Activated naive CD8-positive, alpha-beta T cell treated with anti-CD3 and anti-CD28 coated beads for 36 hours (primary cell): ENCODE measurements at regions not wholly inside any gene's neighbourhood (a gene's known extent, or its start where the extent isn't known, plus 50 kb on each side); places are given as distances from the start of the nearest gene placed in this dataset.

Experiments used
- DNase-seq: peaks from one replicate; pipeline ENCODE4 v3.0.0; 2021
- H3K27ac Mint-ChIP-seq: one replicate; pipeline ENCODE4 v1.8.0; 2022; ENCODE audit warnings: mild to moderate bottlenecking, moderate library complexity, mixed read lengths
- H3K27me3 Mint-ChIP-seq: one replicate; pipeline ENCODE4 v1.8.0; 2022; ENCODE audit warnings: mild to moderate bottlenecking, mixed read lengths
- H3K36me3 Mint-ChIP-seq: one replicate; pipeline ENCODE4 v1.8.0; 2021; ENCODE audit warnings: mild to moderate bottlenecking, mixed read lengths
- H3K4me1 Mint-ChIP-seq: one replicate; pipeline ENCODE4 v1.8.0; 2021; ENCODE audit warnings: mixed read lengths
- H3K4me3 Mint-ChIP-seq: one replicate; pipeline ENCODE4 v1.8.0; 2022; ENCODE audit warnings: mild to moderate bottlenecking, moderate library complexity, mixed read lengths
- H3K9me3 Mint-ChIP-seq: one replicate; pipeline ENCODE4 v1.8.0; 2022; ENCODE audit warnings: mixed read lengths

DNA sequence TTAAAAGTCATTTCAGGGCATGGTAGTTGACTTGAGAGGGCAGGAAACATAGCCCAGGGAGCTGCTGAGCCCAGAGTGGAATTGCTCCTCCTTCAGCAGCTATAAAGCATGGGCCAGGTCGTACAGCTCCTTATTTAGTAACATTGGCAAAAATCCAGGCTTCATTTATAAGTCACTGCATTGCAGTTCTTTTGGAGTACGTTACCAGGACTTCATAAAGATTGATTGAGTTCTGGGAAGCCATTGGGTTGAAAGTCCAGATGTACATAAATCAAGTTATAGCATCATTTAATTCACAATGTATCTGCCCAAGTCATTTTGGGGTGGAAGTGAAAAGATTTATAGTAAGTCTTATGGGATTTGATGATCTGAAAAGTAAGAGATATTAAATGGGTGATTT is 53.0 kb upstream of the ANKEF1 start:
- Mint-ChIP-seq H3K4me3 (no peak overlapping the region), H3K9me3 (no peaks in the 10 kb centered on the region), H3K27ac (no peak overlapping the region), H3K27me3 (no peaks in the 10 kb centered on the region), H3K4me1 (peaks cover 2% of the 10 kb centered on the region), H3K36me3 (no peaks in the 10 kb centered on the region)
- no peak for DNase-seq

DNA sequence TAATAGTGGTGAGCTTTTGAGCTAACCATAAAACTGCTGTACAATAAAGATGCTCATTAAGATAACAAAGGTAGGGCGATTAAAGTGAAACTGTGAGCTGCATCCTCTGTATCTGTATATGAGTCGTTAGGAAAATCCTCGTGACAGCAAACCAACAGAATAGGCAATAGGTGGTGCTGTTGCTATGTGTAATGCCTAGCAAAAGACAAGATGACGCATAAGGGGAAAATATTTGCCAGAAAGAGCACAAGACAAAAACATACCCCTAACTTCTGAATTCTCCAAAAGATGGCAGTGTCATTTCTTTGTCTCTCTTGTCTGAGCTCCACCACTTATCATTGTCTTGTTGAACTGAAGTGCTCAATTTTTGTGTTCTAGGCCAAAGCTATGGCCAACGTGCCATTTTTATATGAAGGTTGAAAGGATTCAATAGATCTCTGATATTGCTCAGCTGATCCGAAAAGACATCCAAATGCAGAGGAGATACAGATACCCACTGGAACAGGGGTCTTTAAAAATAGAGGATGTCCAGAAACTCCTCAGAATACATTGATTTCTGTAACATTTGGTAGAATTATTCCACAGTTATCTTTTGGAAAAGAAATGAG is 56.3 kb upstream of the ANKEF1 start:
- Mint-ChIP-seq H3K9me3 (no peaks in the 10 kb centered on the region), H3K4me1 (peaks cover 2% of the 10 kb centered on the region), H3K27me3 (no peaks in the 10 kb centered on the region), H3K36me3 (no peaks in the 10 kb centered on the region), H3K27ac (no peak overlapping the region), H3K4me3 (no peak overlapping the region)
- peak; percentile 4 for DNase-seq

DNA sequence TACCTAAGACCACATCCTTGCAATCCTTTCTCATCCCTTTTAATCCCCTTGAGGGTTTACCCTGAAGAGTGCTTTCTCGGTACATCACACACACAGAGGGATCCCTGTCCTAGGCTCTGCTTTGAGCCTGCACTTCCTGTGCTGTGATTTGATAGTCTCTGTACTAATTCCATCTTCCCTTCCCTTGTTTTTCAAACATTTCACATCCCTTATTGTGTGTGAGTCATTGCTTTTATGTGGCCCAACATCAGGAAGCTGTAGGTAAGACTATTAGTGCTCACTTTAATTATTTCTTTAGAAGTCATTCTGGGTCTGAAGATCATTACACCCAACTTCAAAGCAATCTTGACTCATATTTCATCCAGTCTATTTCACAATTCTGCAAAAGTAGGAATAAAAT is 57.2 kb upstream of the ANKEF1 start:
- no peak overlapping the region for H3K27ac Mint-ChIP-seq
- no peaks in the 10 kb centered on the region for H3K9me3 Mint-ChIP-seq
- H3K4me1 Mint-ChIP-seq = peaks cover 2% of the 10 kb centered on the region
- no peaks in the 10 kb centered on the region for H3K36me3 Mint-ChIP-seq
- no peak overlapping the region for H3K4me3 Mint-ChIP-seq
- H3K27me3 Mint-ChIP-seq = peaks cover 2% of the 10 kb centered on the region
- DNase-seq = no peak

DNA sequence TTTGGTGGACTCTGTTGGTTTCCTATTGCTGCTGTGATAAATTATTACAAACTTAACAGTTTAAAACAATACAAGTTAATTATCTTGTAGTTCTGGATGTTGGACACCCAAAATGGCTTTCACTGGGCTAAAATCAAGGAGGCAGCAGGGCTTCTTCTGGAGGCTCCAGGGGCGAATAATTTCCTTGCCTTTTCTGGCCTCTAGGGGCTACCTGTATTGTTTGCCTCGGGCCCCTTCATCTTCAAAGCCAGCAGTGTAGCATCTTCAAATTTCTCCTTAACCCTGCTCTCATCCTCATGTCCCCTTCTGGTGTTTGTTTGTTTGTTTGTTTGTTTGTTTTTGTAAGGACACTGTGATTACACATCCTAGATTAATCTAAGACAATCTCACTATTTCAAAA is 60.5 kb upstream of the ANKEF1 start:
- Mint-ChIP-seq H3K4me1 (peaks cover 2% of the 10 kb centered on the region), H3K27ac (no peak overlapping the region), H3K36me3 (no peaks in the 10 kb centered on the region), H3K9me3 (no peaks in the 10 kb centered on the region), H3K4me3 (no peak overlapping the region), H3K27me3 (peaks cover 7% of the 10 kb centered on the region)
- no peak for DNase-seq

DNA sequence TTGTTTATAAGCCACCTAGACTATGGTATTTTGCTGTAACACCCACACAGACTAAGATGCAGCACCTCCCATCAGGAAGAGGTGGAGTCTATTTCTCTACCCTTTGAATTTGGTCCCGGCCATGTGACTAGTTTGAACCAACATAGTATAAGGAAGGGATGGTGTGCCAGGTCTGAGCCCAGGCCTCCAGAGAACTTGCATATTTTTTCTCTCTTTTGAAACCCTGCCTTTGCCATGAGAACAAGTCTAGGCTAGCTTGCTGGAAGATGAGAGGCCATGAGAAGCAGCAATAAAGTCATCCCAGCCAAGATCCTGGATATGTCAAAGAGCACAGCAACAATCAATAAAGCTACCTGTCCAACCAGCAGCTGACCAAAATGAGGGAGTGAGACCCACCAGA is 63.0 kb upstream of the ANKEF1 start:
- H3K27me3 Mint-ChIP-seq = peaks cover 7% of the 10 kb centered on the region
- H3K27ac Mint-ChIP-seq = no peak overlapping the region
- H3K9me3 Mint-ChIP-seq = no peaks in the 10 kb centered on the region
- no peak for DNase-seq
- no peak overlapping the region for H3K4me3 Mint-ChIP-seq
- H3K4me1 Mint-ChIP-seq = no peaks in the 10 kb centered on the region
- no peaks in the 10 kb centered on the region for H3K36me3 Mint-ChIP-seq

DNA sequence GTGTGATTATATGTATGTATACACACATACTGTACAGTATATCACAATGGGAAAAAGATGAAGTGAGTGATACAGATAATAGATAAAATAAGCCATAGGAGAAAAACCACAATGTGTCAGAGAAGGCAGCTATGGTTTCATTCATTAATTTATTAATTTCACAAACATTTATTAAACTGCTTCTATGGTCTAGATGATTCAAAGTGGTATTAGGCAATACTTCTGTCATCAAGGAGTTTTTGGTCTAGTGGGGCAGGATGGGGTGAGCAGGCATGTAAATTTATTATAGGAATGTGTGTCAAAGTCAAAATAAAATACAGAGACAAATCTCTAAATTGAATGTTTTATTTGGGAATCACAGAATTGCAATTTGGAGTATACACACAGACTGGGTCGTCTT is 65.2 kb upstream of the ANKEF1 start:
- H3K9me3 Mint-ChIP-seq = no peaks in the 10 kb centered on the region
- H3K27me3 Mint-ChIP-seq = peaks cover 11% of the 10 kb centered on the region
- H3K4me1 Mint-ChIP-seq = no peaks in the 10 kb centered on the region
- no peak overlapping the region for H3K27ac Mint-ChIP-seq
- DNase-seq = no peak
- no peak overlapping the region for H3K4me3 Mint-ChIP-seq
- H3K36me3 Mint-ChIP-seq = no peaks in the 10 kb centered on the region

DNA sequence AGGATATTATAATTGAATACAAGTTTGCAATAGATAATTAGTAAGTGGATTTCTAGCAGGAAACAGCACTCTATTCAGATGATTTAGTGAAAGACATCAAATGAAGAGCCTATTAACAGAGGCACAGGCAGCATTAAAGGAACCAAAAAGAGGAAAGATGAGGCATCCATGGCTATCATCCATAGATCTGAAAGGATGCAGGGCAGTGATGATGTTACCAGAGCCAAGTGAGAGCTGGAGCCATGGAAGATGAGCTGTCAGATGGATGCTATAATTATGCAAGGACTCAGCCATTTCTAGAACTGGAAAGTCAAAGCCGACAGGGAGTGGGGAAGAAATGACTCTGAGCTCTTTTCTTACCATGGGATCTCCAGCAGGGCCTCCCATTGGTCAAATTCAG is 66.8 kb upstream of the ANKEF1 start:
- no peaks in the 10 kb centered on the region for H3K4me1 Mint-ChIP-seq
- H3K27ac Mint-ChIP-seq = no peak overlapping the region
- peaks cover 15% of the 10 kb centered on the region for H3K27me3 Mint-ChIP-seq
- H3K9me3 Mint-ChIP-seq = no peaks in the 10 kb centered on the region
- H3K4me3 Mint-ChIP-seq = no peak overlapping the region
- H3K36me3 Mint-ChIP-seq = no peaks in the 10 kb centered on the region
- no peak for DNase-seq

DNA sequence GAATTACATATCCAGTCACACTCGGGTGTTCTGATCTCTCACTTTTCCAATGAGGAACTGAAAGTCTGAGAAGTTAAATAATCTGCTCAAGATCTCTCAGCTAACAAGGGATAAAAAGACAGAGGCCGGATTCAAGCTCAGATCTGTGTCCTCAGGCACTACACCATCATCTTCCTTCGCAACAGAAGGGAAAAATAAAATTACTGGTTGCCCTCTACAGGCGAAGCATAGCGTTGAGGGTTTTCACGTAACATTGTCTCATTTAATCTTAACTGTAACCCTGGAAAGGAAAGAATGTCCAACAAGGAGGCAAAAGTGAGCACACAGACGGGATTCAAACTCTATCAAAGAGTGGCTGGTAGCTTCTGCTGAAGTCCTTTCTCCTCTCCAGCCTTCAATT is 67.8 kb upstream of the ANKEF1 start:
- H3K4me1 Mint-ChIP-seq = no peaks in the 10 kb centered on the region
- no peaks in the 10 kb centered on the region for H3K9me3 Mint-ChIP-seq
- H3K27me3 Mint-ChIP-seq = peaks cover 12% of the 10 kb centered on the region
- no peaks in the 10 kb centered on the region for H3K36me3 Mint-ChIP-seq
- H3K27ac Mint-ChIP-seq = no peak overlapping the region
- no peak for DNase-seq
- no peak overlapping the region for H3K4me3 Mint-ChIP-seq

DNA sequence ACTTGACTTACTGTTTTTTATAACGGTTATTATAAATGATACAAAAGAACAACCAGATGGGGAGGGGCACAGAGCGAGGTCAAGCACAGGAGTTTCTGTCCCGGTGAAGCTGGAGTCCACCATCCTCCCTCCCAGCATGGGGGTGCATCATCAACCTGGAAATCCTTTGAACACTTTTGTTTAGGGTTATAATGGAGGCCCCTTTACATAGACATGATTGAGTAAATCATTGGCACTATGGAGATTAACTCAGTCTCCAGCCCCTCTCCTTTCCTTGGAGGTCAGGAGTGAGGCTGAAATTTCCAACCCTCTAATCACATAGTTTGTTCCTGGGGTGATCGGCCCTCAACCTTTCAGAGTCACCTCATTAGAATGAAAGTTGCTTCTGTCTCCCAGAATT is 71.8 kb upstream of the ANKEF1 start:
- Mint-ChIP-seq H3K27ac (no peak overlapping the region), H3K4me1 (no peaks in the 10 kb centered on the region), H3K9me3 (no peaks in the 10 kb centered on the region), H3K36me3 (no peaks in the 10 kb centered on the region), H3K27me3 (peaks cover 19% of the 10 kb centered on the region), H3K4me3 (no peak overlapping the region)
- no peak for DNase-seq

DNA sequence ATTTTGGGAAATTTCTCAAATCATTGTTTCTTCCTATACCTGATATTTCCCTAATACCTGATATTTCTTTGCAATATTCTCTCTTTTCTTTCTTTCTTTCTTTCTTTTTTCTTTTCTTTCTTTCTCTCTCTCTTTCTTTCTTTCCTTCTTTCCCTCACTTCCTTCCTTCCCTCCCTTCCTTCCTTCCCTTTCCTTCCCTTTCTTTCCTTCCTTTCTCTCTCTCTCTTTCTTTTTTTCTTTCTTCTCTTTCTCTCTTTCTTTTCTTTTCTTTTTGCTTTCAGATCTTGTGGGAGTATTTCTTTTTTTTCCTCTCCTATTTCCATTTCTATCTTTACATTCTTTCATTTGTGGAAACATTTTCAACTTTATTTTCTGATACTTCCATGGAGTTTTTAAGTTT is 76.1 kb upstream of the ANKEF1 start:
- Mint-ChIP-seq H3K27me3 (peaks cover 21% of the 10 kb centered on the region), H3K4me3 (no peak overlapping the region), H3K9me3 (peaks cover 1% of the 10 kb centered on the region), H3K27ac (no peak overlapping the region), H3K36me3 (no peaks in the 10 kb centered on the region), H3K4me1 (no peaks in the 10 kb centered on the region)
- no peak for DNase-seq

DNA sequence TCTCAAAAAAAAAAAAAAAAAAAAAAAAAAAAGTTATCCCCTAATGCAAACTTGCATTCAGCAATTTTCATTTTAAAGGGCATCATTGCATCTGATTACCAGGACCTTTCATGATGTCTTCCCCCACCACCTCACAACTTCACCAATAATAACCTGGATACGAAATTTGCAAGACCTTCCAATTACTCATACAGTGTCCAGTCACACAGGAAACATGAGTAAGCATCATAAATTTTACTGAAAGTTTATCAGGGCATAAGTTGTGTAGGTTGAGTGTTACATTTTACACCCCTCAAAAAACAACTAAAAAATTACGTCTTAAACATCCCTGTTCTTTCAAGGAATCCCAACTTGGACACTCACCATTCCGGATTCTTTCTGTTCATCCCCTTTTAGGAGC is 79.1 kb upstream of the ANKEF1 start:
- no peak overlapping the region for H3K4me3 Mint-ChIP-seq
- H3K27ac Mint-ChIP-seq = no peak overlapping the region
- H3K9me3 Mint-ChIP-seq = peaks cover 1% of the 10 kb centered on the region
- no peaks in the 10 kb centered on the region for H3K4me1 Mint-ChIP-seq
- peaks cover 20% of the 10 kb centered on the region for H3K27me3 Mint-ChIP-seq
- H3K36me3 Mint-ChIP-seq = no peaks in the 10 kb centered on the region
- no peak for DNase-seq

DNA sequence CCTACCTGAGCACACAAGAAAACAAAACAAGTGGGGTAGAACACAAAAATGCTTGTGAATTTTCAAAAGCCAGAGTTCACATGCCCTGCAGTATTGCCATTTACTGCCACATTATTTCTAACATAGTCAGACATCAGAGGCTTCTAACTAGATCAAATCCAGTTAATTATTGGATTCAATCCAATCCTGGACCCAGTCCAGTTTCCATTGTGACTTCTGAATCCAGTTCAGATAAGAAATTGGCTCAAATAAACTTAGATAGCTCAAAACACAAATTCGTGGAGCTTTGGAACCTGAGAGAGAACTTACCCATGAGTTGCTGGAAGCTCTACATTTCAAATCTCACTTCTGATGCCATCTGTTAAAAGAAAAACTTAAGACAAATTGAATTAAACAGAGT is 85.2 kb upstream of the ANKEF1 start:
- no peaks in the 10 kb centered on the region for H3K9me3 Mint-ChIP-seq
- no peak for DNase-seq
- peaks cover 8% of the 10 kb centered on the region for H3K27me3 Mint-ChIP-seq

DNA sequence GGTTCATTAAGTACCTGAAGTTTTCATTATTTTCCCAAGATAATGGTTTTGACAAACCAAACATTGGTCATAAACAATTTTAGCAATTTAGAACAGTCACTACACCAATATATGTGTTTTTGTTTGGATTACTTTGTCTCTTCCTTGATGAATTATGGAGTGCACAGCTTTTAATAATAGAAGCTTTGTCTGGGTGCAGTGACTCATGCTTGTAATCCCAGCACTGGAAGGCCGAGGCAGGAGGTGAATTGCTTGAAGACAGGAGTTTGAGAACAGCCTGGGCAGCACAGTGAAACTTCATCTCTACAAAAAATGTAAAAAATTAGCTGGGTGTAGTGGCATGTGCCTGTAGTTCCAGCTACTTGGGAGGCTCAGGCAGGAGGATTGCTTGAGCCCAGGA is 89.4 kb upstream of the ANKEF1 start:
- H3K36me3 Mint-ChIP-seq = no peaks in the 10 kb centered on the region
- H3K4me1 Mint-ChIP-seq = no peaks in the 10 kb centered on the region
- no peak overlapping the region for H3K4me3 Mint-ChIP-seq
- H3K27ac Mint-ChIP-seq = no peak overlapping the region
- DNase-seq = no peak
- no peaks in the 10 kb centered on the region for H3K9me3 Mint-ChIP-seq
- H3K27me3 Mint-ChIP-seq = peaks cover 4% of the 10 kb centered on the region

More for the DNA sequence above, 85.2 kb upstream of the ANKEF1 start:
- no peaks in the 10 kb centered on the region for H3K36me3 Mint-ChIP-seq
- no peaks in the 10 kb centered on the region for H3K4me1 Mint-ChIP-seq
- H3K27ac Mint-ChIP-seq = no peak overlapping the region
- H3K4me3 Mint-ChIP-seq = no peak overlapping the region

DNA sequence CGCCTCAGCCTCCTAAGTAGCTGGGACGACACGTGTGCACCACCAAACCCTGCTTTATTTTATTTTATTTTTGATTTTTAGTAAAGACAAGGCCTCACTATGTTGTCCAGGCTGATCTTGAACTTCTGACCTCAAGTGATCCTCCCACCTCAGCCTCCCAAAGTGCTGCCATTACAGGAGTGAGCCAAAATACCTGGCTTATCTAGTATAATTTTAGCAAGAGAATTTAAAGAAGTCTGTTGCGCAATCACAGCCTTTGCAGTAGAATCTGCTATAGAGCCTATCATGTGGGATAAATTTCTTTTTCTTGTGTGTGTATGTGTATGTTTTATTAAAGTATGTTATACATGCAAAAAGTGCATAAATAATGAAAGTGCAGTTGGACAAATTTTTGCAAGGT is 92.1 kb upstream of the ANKEF1 start:
- peaks cover 2% of the 10 kb centered on the region for H3K27me3 Mint-ChIP-seq
- no peak overlapping the region for H3K4me3 Mint-ChIP-seq
- H3K9me3 Mint-ChIP-seq = no peaks in the 10 kb centered on the region
- no peaks in the 10 kb centered on the region for H3K4me1 Mint-ChIP-seq
- H3K36me3 Mint-ChIP-seq = no peaks in the 10 kb centered on the region
- no peak overlapping the region for H3K27ac Mint-ChIP-seq
- no peak for DNase-seq

DNA sequence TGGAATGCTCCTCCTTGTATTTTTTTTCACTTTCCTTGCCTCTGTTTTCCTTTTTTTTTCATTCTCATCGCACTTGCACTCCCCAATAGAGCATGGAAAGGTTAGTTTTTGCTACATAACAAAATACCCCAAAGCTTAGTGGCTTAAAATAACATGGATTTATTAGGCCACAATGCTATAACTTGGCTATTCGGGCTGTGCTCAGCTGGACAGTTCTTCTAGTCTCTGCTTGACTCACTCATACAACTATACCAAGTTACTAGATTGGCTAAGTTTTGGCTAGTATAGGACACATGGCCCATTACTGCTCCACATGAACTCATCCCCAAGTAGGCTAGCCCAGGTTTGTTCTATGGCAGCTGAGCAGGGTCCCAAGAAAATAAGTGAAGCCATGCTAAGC is 94.5 kb upstream of the ANKEF1 start:
- DNase-seq = no peak
- H3K27me3 Mint-ChIP-seq = peaks cover 10% of the 10 kb centered on the region

DNA sequence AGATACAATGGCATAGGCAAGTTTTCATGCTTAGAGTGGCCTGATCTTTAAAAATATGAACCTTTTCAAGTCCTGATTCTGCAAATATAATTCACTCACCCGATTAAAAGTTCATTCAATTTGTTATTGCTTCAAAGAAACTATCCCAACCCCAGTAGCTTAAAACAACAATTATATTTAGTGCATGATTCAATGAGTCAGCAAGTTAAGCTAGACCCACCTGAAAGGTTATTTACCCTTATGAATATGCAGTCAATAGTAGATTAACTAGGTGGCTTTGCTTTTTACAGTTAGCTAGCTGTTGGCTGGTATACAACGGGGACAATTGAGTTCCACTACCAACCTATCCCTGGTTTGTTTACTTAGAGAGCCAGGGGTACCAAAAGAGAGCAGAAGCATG is 95.6 kb upstream of the ANKEF1 start:
- Mint-ChIP-seq H3K9me3 (no peaks in the 10 kb centered on the region), H3K4me1 (no peaks in the 10 kb centered on the region), H3K36me3 (no peaks in the 10 kb centered on the region), H3K27ac (no peak overlapping the region), H3K4me3 (no peak overlapping the region), H3K27me3 (peaks cover 10% of the 10 kb centered on the region)
- no peak for DNase-seq

More for the DNA sequence above, 94.5 kb upstream of the ANKEF1 start:
- Mint-ChIP-seq H3K27ac (no peak overlapping the region), H3K4me3 (no peak overlapping the region), H3K9me3 (no peaks in the 10 kb centered on the region), H3K4me1 (no peaks in the 10 kb centered on the region), H3K36me3 (no peaks in the 10 kb centered on the region)

DNA sequence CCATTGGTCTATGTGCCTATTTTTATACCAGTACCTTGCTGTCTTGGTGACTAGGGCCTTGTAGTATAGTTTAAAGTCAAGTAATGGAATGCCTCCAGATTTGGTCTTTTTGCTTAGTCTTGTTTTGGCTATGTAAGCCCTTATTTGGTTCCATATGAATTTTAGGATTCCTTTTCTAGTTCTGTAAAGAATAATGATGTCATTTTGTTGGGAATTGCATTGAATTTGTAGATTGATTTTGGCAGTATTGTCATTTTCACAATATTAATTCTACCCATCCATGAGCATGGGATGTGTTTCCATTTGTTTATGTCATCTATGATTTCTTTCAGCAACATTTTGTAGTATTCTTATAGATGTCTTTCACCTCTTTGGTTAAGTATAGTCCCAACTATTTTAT is 96.4 kb upstream of the PAK5 start:
- Mint-ChIP-seq H3K27ac (no peak overlapping the region), H3K27me3 (peaks cover 10% of the 10 kb centered on the region), H3K36me3 (no peaks in the 10 kb centered on the region), H3K4me3 (no peak overlapping the region), H3K4me1 (no peaks in the 10 kb centered on the region), H3K9me3 (no peaks in the 10 kb centered on the region)
- no peak for DNase-seq
